Upper lobe of left lung (tissue), 4 donors: ENCODE measurements at regions not wholly inside any gene's neighbourhood (a gene's known extent, or its start where the extent isn't known, plus 50 kb on each side); places are given as distances from the start of the nearest gene placed in this dataset.

Experiments
- EP300 ChIP-seq, 4 donors: sonication (generic); formaldehyde crosslinking; IDR thresholded peaks; one replicate each; pipeline ENCODE4 v1.5.1; 2017; ENCODE audit warnings: antibody characterized with exemption in 4 of 4, control low read depth in 2 of 4
- POLR2A ChIP-seq, 4 donors: fragments of 450-650 bp; IDR thresholded peaks; one replicate each; pipeline ENCODE4 v1.5.1; 2016 to 2017; ENCODE audit warnings: antibody characterized with exemption in 4 of 4, mild to moderate bottlenecking in 2 of 4
- TF ChIP-seq, protein P1 (sequence below), 6 experiments: fragments of 450-650 bp in 4 of 6; fragments of 200-600 bp in 2 of 6; sonication (generic) in 2 of 6; IDR thresholded peaks; one replicate each; pipeline ENCODE4 v1.5.1; 2016 to 2019; ENCODE audit warnings: antibody characterized with exemption in 6 of 6

DNA sequence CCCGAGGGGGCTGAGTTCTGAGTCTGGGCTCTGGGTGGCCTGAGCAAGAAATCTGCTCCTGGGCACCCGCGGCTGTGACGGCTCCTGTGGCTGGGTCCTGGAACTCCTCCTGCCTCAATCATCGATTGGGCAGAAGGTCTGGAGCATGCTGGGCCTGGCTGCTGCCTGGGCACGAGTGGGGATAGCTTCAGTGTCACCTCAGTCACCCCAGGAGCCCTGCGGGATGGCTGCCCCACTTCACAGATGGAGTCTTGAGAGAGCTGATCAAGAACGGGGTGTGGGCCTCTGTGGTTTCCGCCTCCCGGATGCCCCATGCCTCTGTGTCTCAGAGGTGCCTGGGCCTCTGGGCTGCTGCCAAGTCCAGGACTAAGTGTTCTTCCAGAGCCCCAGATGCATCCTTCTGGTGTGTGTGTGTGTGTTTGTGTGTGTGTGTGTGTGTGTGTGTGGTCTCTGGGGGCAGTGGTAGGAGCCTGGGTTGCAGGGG lies 185.6 kb upstream of the C14orf180 start:
- TF ChIP-seq, protein P1, sequence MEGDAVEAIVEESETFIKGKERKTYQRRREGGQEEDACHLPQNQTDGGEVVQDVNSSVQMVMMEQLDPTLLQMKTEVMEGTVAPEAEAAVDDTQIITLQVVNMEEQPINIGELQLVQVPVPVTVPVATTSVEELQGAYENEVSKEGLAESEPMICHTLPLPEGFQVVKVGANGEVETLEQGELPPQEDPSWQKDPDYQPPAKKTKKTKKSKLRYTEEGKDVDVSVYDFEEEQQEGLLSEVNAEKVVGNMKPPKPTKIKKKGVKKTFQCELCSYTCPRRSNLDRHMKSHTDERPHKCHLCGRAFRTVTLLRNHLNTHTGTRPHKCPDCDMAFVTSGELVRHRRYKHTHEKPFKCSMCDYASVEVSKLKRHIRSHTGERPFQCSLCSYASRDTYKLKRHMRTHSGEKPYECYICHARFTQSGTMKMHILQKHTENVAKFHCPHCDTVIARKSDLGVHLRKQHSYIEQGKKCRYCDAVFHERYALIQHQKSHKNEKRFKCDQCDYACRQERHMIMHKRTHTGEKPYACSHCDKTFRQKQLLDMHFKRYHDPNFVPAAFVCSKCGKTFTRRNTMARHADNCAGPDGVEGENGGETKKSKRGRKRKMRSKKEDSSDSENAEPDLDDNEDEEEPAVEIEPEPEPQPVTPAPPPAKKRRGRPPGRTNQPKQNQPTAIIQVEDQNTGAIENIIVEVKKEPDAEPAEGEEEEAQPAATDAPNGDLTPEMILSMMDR (IDR thresholded peaks at IDR 0.05) = no peak
- TF ChIP-seq POLR2A (IDR thresholded peaks at IDR 0.05) = no peak
- peak in 1 of 4 donors; percentile 11 for TF ChIP-seq EP300 (IDR thresholded peaks at IDR 0.05)
